ENCODE measurements at regions not wholly inside any gene's neighbourhood (a gene's known extent, or its start where the extent isn't known, plus 50 kb on each side); places are given as distances from the start of the nearest gene placed in this dataset.

- Histone ChIP-seq H3K27ac (ENCODE audit: low read depth in 1 of 2, low read length in 2 of 2) (no peak overlapping the region), H3K4me1 (ENCODE audit: control insufficient read depth in 1 of 2, insufficient read depth in 2 of 2, low read length in 2 of 2) (no peaks in the 10 kb centered on the region), H4K20me1 (ENCODE audit: insufficient read depth, low read length) (no peaks in the 10 kb centered on the region), H3K36me3 (replicated peaks in 1 of 2; ENCODE audit: control insufficient read depth in 1 of 2, insufficient read depth in 2 of 2, low read length in 2 of 2) (no peaks in the 10 kb centered on the region), H2AFZ (ENCODE audit: insufficient read depth, low read depth, low read length, poor library complexity, severe bottlenecking) (no peak overlapping the region), H3K4me3 (replicated peaks in 1 of 3; ENCODE audit: low read depth in 2 of 3, low read length in 3 of 3) (no peak overlapping the region), H3K9ac (ENCODE audit: insufficient read depth, low read length, poor library complexity, severe bottlenecking) (no peak overlapping the region), H3K4me2 (replicated peaks; ENCODE audit: extremely low read depth, low read length, poor library complexity, severe bottlenecking) (no peak overlapping the region), H3K9me3 (replicated peaks in 1 of 2; ENCODE audit: control insufficient read depth in 1 of 2, insufficient read depth in 1 of 2, low read length in 2 of 2) (no peaks in the 10 kb centered on the region), H3K79me2 (ENCODE audit: insufficient read depth, low read length) (no peaks in the 10 kb centered on the region), H3K27me3 (ENCODE audit: control insufficient read depth in 2 of 2, insufficient read depth in 2 of 2, low read length in 2 of 2) (no peaks in the 10 kb centered on the region)
- no peak for TF ChIP-seq CTCF (IDR thresholded peaks at IDR 0.05)
- Mint-ChIP-seq H3K27ac (no peak overlapping the region), H3K4me1 (no peaks in the 10 kb centered on the region), H3K36me3 (no peaks in the 10 kb centered on the region), H3K4me3 (no peak overlapping the region), H3K9me3 (peaks cover 0 to 3% (median 0%) of the 10 kb centered on the region in 7 donors), H3K27me3 (ENCODE audit: low read depth in 3 of 3) (peaks cover 0 to 2% (median 0%) of the 10 kb centered on the region in 3 donors)
- DNase-seq: no peak
- intact Hi-C loops (cut with micrococcal nuclease): no loop called here
- WGBS (ENCODE audit: insufficient coverage): no CpG with 5 or more reads among the region's 3 CpGs
Observed at GRCh38 chr14:37791384-37792036, 196.1 kb downstream of the TTC6 start.

GRCh38 chr14:37792124-37792523 is 196.7 kb downstream of the TTC6 start:
- H3K9me3 Mint-ChIP-seq: peaks cover 0 to 3% (median 0%) of the 10 kb centered on the region in 7 donors
- H3K27me3 Mint-ChIP-seq (ENCODE audit: low read depth in 3 of 3): peaks cover 0 to 2% (median 0%) of the 10 kb centered on the region in 3 donors
- DNase-seq: no peak
- TF ChIP-seq CTCF (IDR thresholded peaks at IDR 0.05): no peak
- no peaks in the 10 kb centered on the region for H3K4me1 Mint-ChIP-seq
- no peaks in the 10 kb centered on the region for H3K36me3 Mint-ChIP-seq
- Histone ChIP-seq H3K9me3 (replicated peaks in 1 of 2; ENCODE audit: control insufficient read depth in 1 of 2, insufficient read depth in 1 of 2, low read length in 2 of 2) (no peaks in the 10 kb centered on the region), H2AFZ (ENCODE audit: insufficient read depth, low read depth, low read length, poor library complexity, severe bottlenecking) (no peak overlapping the region), H4K20me1 (ENCODE audit: insufficient read depth, low read length) (no peaks in the 10 kb centered on the region), H3K27me3 (ENCODE audit: control insufficient read depth in 2 of 2, insufficient read depth in 2 of 2, low read length in 2 of 2) (no peaks in the 10 kb centered on the region), H3K79me2 (ENCODE audit: insufficient read depth, low read length) (no peaks in the 10 kb centered on the region), H3K4me3 (replicated peaks in 1 of 3; ENCODE audit: low read depth in 2 of 3, low read length in 3 of 3) (no peak overlapping the region), H3K9ac (ENCODE audit: insufficient read depth, low read length, poor library complexity, severe bottlenecking) (no peak overlapping the region), H3K4me2 (replicated peaks; ENCODE audit: extremely low read depth, low read length, poor library complexity, severe bottlenecking) (no peak overlapping the region), H3K27ac (ENCODE audit: low read depth in 1 of 2, low read length in 2 of 2) (no peak overlapping the region), H3K36me3 (replicated peaks in 1 of 2; ENCODE audit: control insufficient read depth in 1 of 2, insufficient read depth in 2 of 2, low read length in 2 of 2) (no peaks in the 10 kb centered on the region), H3K4me1 (ENCODE audit: control insufficient read depth in 1 of 2, insufficient read depth in 2 of 2, low read length in 2 of 2) (no peaks in the 10 kb centered on the region)
- intact Hi-C loops (cut with micrococcal nuclease): no loop called here
- no peak overlapping the region for H3K27ac Mint-ChIP-seq
- WGBS (ENCODE audit: insufficient coverage): no CpG with 5 or more reads among the region's 4 CpGs
- no peak overlapping the region for H3K4me3 Mint-ChIP-seq

Data from CD14-positive monocyte (primary cell).